K562 (cell line): ENCODE measurements at regions not wholly inside any gene's neighbourhood (a gene's known extent, or its start where the extent isn't known, plus 50 kb on each side); places are given as distances from the start of the nearest gene placed in this dataset.

Experiments
- ATAC-seq: fragments of 200-7000 bp; cut with Tn5 transposase; 3 replicates; pipeline ENCODE4 v1.9.1; 2020; ENCODE audit warnings: moderate library complexity
- BruUV-seq: library from RNA; stranded (reverse); fragments of 400-500 nt; replicated peaks from 2 replicates; lab custom pipeline; 2021; lab: Mats Ljungman, UMichigan
- CTCF ChIA-PET: fragments of 300-600 bp; formaldehyde crosslinking; extraction: SDS; loops from one replicate; lab custom pipeline; 2021; ENCODE audit warnings: low intra/inter-chr PET ratio; lab: Yijun Ruan, JAX
- POLR2A ChIA-PET: fragments of 300-600, 350-650 bp; sonication (Branson Sonifier 250); formaldehyde crosslinking; extraction: SDS; loops from one replicate; lab custom pipeline; 2021; ENCODE audit warnings: antibody characterized with exemption, inconsistent platforms; lab: Yijun Ruan, JAX
- DNase-seq, 4 experiments: peaks; one replicate each; pipeline versions ENCODE4 v3.0.0 to v3.0.0-alpha.2; 2011 to 2018; ENCODE audit warnings: low spot score in 3 of 4, mixed read lengths in 3 of 4; ENCODE audit errors: extremely low read depth in 1 of 4
- FAIRE-seq: peaks from 2 replicates; lab custom pipeline; 2011; peaks lifted over from hg19 to GRCh38; lab: Jason Lieb, UNC
- H2AFZ ChIP-seq: 2 replicates; pipeline ENCODE4 v1.6.0; 2011; ENCODE audit warnings: low read depth, low read length, control low read depth, inconsistent platforms
- H3K27ac ChIP-seq: fragments of 200-600 bp; 3 replicates; pipeline ENCODE4 v1.8.0; 2011; ENCODE audit warnings: low read depth, mild to moderate bottlenecking, control low read depth, inconsistent platforms, low read length, moderate library complexity, mixed read lengths; ENCODE audit errors: extremely low read depth
- H3K27me3 ChIP-seq, 2 experiments: fragments of 300-600 bp in 1 of 2; 2 replicates in 1 of 2; 3 replicates in 1 of 2; pipeline versions ENCODE4 v1.6.0 to v1.8.0; 2011; ENCODE audit warnings: inconsistent platforms in 2 of 2, low read length in 2 of 2, mild to moderate bottlenecking in 1 of 2, mixed read lengths in 1 of 2, moderate library complexity in 1 of 2; ENCODE audit not compliant: control insufficient read depth in 2 of 2, insufficient read depth in 2 of 2
- H3K36me3 ChIP-seq: fragments of 300-600 bp; 3 replicates; pipeline ENCODE4 v1.8.0; 2011; ENCODE audit warnings: mild to moderate bottlenecking, low read length, inconsistent platforms; ENCODE audit not compliant: control insufficient read depth, insufficient read depth
- H3K4me1 ChIP-seq, 2 experiments: fragments of 200-600 bp in 1 of 2; replicated peaks in 1 of 2; 2 replicates in 1 of 2; 3 replicates in 1 of 2; pipeline versions ENCODE4 v1.5.1 to v1.8.0; 2011; ENCODE audit warnings: inconsistent platforms in 2 of 2, low read length in 2 of 2, mild to moderate bottlenecking in 1 of 2, mixed read lengths in 1 of 2, moderate library complexity in 1 of 2; ENCODE audit not compliant: control insufficient read depth in 2 of 2, insufficient read depth in 2 of 2
- H3K4me2 ChIP-seq: 2 replicates; pipeline ENCODE4 v1.6.1; 2011; ENCODE audit warnings: low read length, control low read depth, inconsistent platforms, mixed read lengths; ENCODE audit not compliant: insufficient read depth
- H3K4me3 ChIP-seq: fragments of 200-600 bp; sonication (generic), shearing (Covaris generic); 2 replicates; pipeline ENCODE4 v1.5.1; 2016; ENCODE audit warnings: control low read depth, inconsistent platforms
- H3K79me2 ChIP-seq: fragments of 200-600 bp; 3 replicates; pipeline ENCODE4 v1.8.0; 2011; ENCODE audit warnings: low read length, inconsistent platforms; ENCODE audit not compliant: control insufficient read depth, insufficient read depth
- H3K9ac ChIP-seq, 2 experiments: 2 replicates each; pipeline versions ENCODE4 v1.6.0 to v1.6.1; 2011; ENCODE audit warnings: low read depth in 2 of 2, low read length in 2 of 2, control low read depth in 1 of 2, inconsistent platforms in 1 of 2, mild to moderate bottlenecking in 1 of 2, mixed read lengths in 1 of 2; ENCODE audit not compliant: insufficient read depth in 1 of 2
- H3K9me1 ChIP-seq: one replicate; pipeline ENCODE4 v1.6.0; 2011; ENCODE audit warnings: inconsistent platforms, mild to moderate bottlenecking, low read length, moderate library complexity; ENCODE audit not compliant: control insufficient read depth, insufficient read depth
- H3K9me3 ChIP-seq: replicated peaks from 2 replicates; pipeline ENCODE4 v1.5.1; 2011; ENCODE audit warnings: low read depth, low read length, inconsistent platforms; ENCODE audit not compliant: control insufficient read depth, insufficient read depth
- H4K20me1 ChIP-seq: replicated peaks from 2 replicates; pipeline ENCODE4 v1.6.1; 2011; ENCODE audit warnings: low read length, inconsistent platforms, mixed read lengths; ENCODE audit not compliant: control insufficient read depth, insufficient read depth
- FOXK1 ChIP-seq: sonication (generic); formaldehyde crosslinking; IDR thresholded peaks from 2 replicates; pipeline ENCODE4 v1.8.0; 2022; ENCODE audit warnings: missing genetic modification reagents, mild to moderate bottlenecking, borderline replicate concordance
- MTA2 ChIP-seq: fragments of 450-650 bp; IDR thresholded peaks from 2 replicates; pipeline ENCODE4 v1.6.1; 2016; ENCODE audit warnings: low read depth
- OTX1 ChIP-seq: fragments of 450-650 bp; formaldehyde crosslinking; IDR thresholded peaks from 2 replicates; pipeline ENCODE4 v1.4.0; 2022; ENCODE audit warnings: mild to moderate bottlenecking
- RCOR1 ChIP-seq, 2 experiments: IDR thresholded peaks; 2 replicates each; pipeline ENCODE4 v1.6.1; 2012; ENCODE audit warnings: low read depth in 2 of 2, low read length in 2 of 2, borderline replicate concordance in 1 of 2, improper control_type of control experiment in 1 of 2
- SMAD2 ChIP-seq: fragments of 150-350 bp; IDR thresholded peaks from 2 replicates; pipeline ENCODE4 v1.6.1; 2014; ENCODE audit warnings: low read depth, mild to moderate bottlenecking, low read length
- ZNF354B ChIP-seq: fragments of 250-450 bp; sonication (Bioruptor Pico); IDR thresholded peaks from 2 replicates; pipeline ENCODE4 v1.4.0; 2020
- ZNF561 ChIP-seq: fragments of 450-650 bp; formaldehyde crosslinking; conservative IDR thresholded peaks from 2 replicates; pipeline ENCODE4 v1.4.0; 2020; ENCODE audit warnings: mild to moderate bottlenecking, moderate library complexity
- WGBS: fragments of 100-300 bp; shearing (Covaris generic); methylation state at CpG from one replicate; pipeline ENCODE4 v1.1.6; 2016; ENCODE audit warnings: low coverage, mixed read lengths; ENCODE audit not compliant: insufficient coverage; ENCODE audit errors: missing lambda C conversion rate; 5-methylcytosine and 5-hydroxymethylcytosine counted together
- in situ Hi-C: fragments of 300-500 bp; cut with MboI; formaldehyde crosslinking; loops from 4 replicates; pipeline ENCODE4 v1.15.0; 2018; ENCODE audit warnings: inconsistent platforms, mixed read lengths
- intact Hi-C: fragments of 100-400 bp; cut with micrococcal nuclease; formaldehyde crosslinking; loops from 2 replicates; pipeline ENCODE4 v1.14.2; 2022
- TF ChIP-seq, protein P1 (sequence below), 2 experiments: fragments of 450-650 bp; conservative IDR thresholded peaks; 2 replicates each; pipeline ENCODE4 v1.6.1; 2017; ENCODE audit warnings: mild to moderate bottlenecking in 2 of 2, moderate library complexity in 2 of 2
- TF ChIP-seq, protein P2 (sequence below): fragments of 250-450 bp; sonication (Bioruptor Pico); IDR thresholded peaks from 2 replicates; pipeline ENCODE4 v1.9.0; 2021; ENCODE audit warnings: mild to moderate bottlenecking
- TF ChIP-seq, protein P3 (sequence below): fragments of 250-450 bp; sonication (Bioruptor Pico); IDR thresholded peaks from 2 replicates; pipeline ENCODE4 v1.5.0; 2021

DNA sequence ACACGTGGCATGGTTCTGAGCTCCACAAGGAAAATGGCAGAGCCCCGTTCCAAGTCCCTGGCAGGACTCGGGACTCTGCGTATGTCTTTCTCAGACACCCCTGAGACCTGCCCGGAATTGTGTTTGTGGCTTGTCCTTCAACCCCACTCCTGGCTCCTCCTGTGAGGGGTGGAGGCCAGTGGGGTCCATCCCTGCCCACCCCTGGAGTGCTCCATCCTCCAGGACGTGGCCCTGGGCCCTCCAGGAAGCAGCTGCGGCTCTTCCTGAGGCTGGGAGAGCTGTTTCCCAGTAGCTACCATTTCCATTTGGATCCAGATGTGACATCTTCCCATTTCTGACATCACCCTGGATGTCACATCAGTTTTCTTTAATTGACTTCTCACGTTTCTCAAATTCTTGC, 118.7 kb upstream of the C1QTNF9B start:
- H3K79me2 ChIP-seq, result no peaks in the 10 kb centered on the region
- in situ Hi-C loops, result loop anchor here (10.0 kb wide), 1 partner anchor 219 kb away; no protein-coding TSS in a partner anchor
- no peak overlapping the region for H2AFZ ChIP-seq
- 0% methylated on average over 3 of the region's 8 CpGs for WGBS
- no peaks in the 10 kb centered on the region for H3K9me1 ChIP-seq
- no peaks in the 10 kb centered on the region for H3K36me3 ChIP-seq
- DNase-seq (no peak), FAIRE-seq (no peak), ATAC-seq (no peak)
- no peak overlapping the region for H3K27ac ChIP-seq
- no peaks in the 10 kb centered on the region for H4K20me1 ChIP-seq
- no peaks in the 10 kb centered on the region for H3K4me1 ChIP-seq
- ChIA-PET POLR2A (no interaction called here), CTCF (no interaction called here)
- no peaks in the 10 kb centered on the region for H3K9me3 ChIP-seq
- H3K27me3 ChIP-seq, result peaks cover 0 to 20% of the 10 kb centered on the region in 2 experiments; a peak in 1 of 5 replicates
- no peak overlapping the region for H3K4me3 ChIP-seq
- BruUV-seq, result no TSS peak
- H3K9ac ChIP-seq, result no peak overlapping the region
- intact Hi-C loops, result no loop called here
- TF ChIP-seq SMAD2, result no peak
- no peak overlapping the region for H3K4me2 ChIP-seq

DNA sequence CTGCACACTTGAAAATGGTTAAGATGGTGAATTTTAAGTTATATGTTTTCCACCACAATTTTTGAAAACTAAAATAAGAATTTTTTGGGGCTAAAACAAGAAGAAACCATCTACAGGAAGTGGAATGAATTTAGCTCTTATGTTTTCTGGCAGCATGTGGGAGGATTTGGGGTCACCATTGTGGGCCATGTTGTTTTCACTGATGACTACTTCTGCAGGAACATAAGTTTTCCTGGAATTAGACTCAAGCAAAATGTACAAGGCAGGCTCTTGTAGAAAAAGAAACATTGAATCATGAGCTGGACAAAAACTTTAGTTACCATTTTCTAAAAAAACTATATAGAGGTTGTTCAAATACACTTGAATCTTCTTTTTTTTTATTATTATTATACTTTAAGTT, 125.3 kb upstream of the C1QTNF9B start:
- ChIA-PET CTCF (interaction anchor here (3.6 kb wide), 1 partner anchor 197 kb away, joined by 18 read pairs; no protein-coding TSS in a partner anchor), POLR2A (interaction anchor here (1.1 kb wide), 1 partner anchor 9 kb away, joined by 3 read pairs; no protein-coding TSS in a partner anchor)
- Histone ChIP-seq H3K79me2 (no peaks in the 10 kb centered on the region), H3K36me3 (no peaks in the 10 kb centered on the region), H3K4me3 (no peak overlapping the region), H3K4me1 (no peaks in the 10 kb centered on the region), H3K27ac (no peak overlapping the region), H4K20me1 (no peaks in the 10 kb centered on the region), H3K4me2 (no peak overlapping the region), H3K9ac (no peak overlapping the region), H3K9me1 (no peaks in the 10 kb centered on the region), H3K9me3 (no peaks in the 10 kb centered on the region), H2AFZ (no peak overlapping the region), H3K27me3 (no peaks in the 10 kb centered on the region)
- no TSS peak for BruUV-seq
- in situ Hi-C loops (no loop called here), intact Hi-C loops (no loop called here)
- FAIRE-seq, result no peak
- TF ChIP-seq MTA2, result no peak
- TF ChIP-seq OTX1 (CRISPR knock-in tag), result no peak
- TF ChIP-seq, protein P1, sequence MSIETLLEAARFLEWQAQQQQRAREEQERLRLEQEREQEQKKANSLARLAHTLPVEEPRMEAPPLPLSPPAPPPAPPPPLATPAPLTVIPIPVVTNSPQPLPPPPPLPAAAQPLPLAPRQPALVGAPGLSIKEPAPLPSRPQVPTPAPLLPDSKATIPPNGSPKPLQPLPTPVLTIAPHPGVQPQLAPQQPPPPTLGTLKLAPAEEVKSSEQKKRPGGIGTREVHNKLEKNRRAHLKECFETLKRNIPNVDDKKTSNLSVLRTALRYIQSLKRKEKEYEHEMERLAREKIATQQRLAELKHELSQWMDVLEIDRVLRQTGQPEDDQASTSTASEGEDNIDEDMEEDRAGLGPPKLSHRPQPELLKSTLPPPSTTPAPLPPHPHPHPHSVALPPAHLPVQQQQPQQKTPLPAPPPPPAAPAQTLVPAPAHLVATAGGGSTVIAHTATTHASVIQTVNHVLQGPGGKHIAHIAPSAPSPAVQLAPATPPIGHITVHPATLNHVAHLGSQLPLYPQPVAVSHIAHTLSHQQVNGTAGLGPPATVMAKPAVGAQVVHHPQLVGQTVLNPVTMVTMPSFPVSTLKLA (conservative IDR thresholded peaks at IDR 0.05), result no peak
- no peak for TF ChIP-seq FOXK1 (CRISPR knock-in tag)
- no peak for TF ChIP-seq RCOR1 (IDR thresholded peaks at IDR 0.05; ENCODE audit: borderline replicate concordance in 1 of 2, low read depth in 2 of 2, low read length in 2 of 2)
- TF ChIP-seq, protein P2, sequence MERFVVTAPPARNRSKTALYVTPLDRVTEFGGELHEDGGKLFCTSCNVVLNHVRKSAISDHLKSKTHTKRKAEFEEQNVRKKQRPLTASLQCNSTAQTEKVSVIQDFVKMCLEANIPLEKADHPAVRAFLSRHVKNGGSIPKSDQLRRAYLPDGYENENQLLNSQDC, result no peak
- no peak for TF ChIP-seq ZNF354B
- TF ChIP-seq, protein P3, sequence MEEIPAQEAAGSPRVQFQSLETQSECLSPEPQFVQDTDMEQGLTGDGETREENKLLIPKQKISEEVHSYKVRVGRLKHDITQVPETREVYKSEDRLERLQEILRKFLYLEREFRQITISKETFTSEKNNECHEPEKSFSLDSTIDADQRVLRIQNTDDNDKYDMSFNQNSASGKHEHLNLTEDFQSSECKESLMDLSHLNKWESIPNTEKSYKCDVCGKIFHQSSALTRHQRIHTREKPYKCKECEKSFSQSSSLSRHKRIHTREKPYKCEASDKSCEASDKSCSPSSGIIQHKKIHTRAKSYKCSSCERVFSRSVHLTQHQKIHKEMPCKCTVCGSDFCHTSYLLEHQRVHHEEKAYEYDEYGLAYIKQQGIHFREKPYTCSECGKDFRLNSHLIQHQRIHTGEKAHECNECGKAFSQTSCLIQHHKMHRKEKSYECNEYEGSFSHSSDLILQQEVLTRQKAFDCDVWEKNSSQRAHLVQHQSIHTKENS (CRISPR knock-in tag), result no peak
- TF ChIP-seq ZNF561 (CRISPR knock-in tag), result no peak
- ATAC-seq, result no peak
- no peak for DNase-seq
